K562 (cell line): ENCODE measurements at regions not wholly inside any gene's neighbourhood (a gene's known extent, or its start where the extent isn't known, plus 50 kb on each side); places are given as distances from the start of the nearest gene placed in this dataset.

Source experiments
- ATAC-seq: fragments of 200-7000 bp; cut with Tn5 transposase; 3 replicates; pipeline ENCODE4 v1.9.1; 2020; ENCODE audit warnings: moderate library complexity
- BruUV-seq: library from RNA; stranded (reverse); fragments of 400-500 nt; replicated peaks from 2 replicates; lab custom pipeline; 2021; lab: Mats Ljungman, UMichigan
- CTCF ChIA-PET: fragments of 300-600 bp; formaldehyde crosslinking; extraction: SDS; loops from one replicate; lab custom pipeline; 2021; ENCODE audit warnings: low intra/inter-chr PET ratio; lab: Yijun Ruan, JAX
- POLR2A ChIA-PET: fragments of 300-600, 350-650 bp; sonication (Branson Sonifier 250); formaldehyde crosslinking; extraction: SDS; loops from one replicate; lab custom pipeline; 2021; ENCODE audit warnings: antibody characterized with exemption, inconsistent platforms; lab: Yijun Ruan, JAX
- DNase-seq, 4 experiments: peaks; one replicate each; pipeline versions ENCODE4 v3.0.0 to v3.0.0-alpha.2; 2011 to 2018; ENCODE audit warnings: low spot score in 3 of 4, mixed read lengths in 3 of 4; ENCODE audit errors: extremely low read depth in 1 of 4
- FAIRE-seq: peaks from 2 replicates; lab custom pipeline; 2011; peaks lifted over from hg19 to GRCh38; lab: Jason Lieb, UNC
- H2AFZ ChIP-seq: 2 replicates; pipeline ENCODE4 v1.6.0; 2011; ENCODE audit warnings: low read depth, low read length, control low read depth, inconsistent platforms
- H3K27ac ChIP-seq: fragments of 200-600 bp; 3 replicates; pipeline ENCODE4 v1.8.0; 2011; ENCODE audit warnings: low read depth, mild to moderate bottlenecking, control low read depth, inconsistent platforms, low read length, moderate library complexity, mixed read lengths; ENCODE audit errors: extremely low read depth
- H3K27me3 ChIP-seq, 2 experiments: fragments of 300-600 bp in 1 of 2; 2 replicates in 1 of 2; 3 replicates in 1 of 2; pipeline versions ENCODE4 v1.6.0 to v1.8.0; 2011; ENCODE audit warnings: inconsistent platforms in 2 of 2, low read length in 2 of 2, mild to moderate bottlenecking in 1 of 2, mixed read lengths in 1 of 2, moderate library complexity in 1 of 2; ENCODE audit not compliant: control insufficient read depth in 2 of 2, insufficient read depth in 2 of 2
- H3K36me3 ChIP-seq: fragments of 300-600 bp; 3 replicates; pipeline ENCODE4 v1.8.0; 2011; ENCODE audit warnings: mild to moderate bottlenecking, low read length, inconsistent platforms; ENCODE audit not compliant: control insufficient read depth, insufficient read depth
- H3K4me1 ChIP-seq, 2 experiments: fragments of 200-600 bp in 1 of 2; replicated peaks in 1 of 2; 2 replicates in 1 of 2; 3 replicates in 1 of 2; pipeline versions ENCODE4 v1.5.1 to v1.8.0; 2011; ENCODE audit warnings: inconsistent platforms in 2 of 2, low read length in 2 of 2, mild to moderate bottlenecking in 1 of 2, mixed read lengths in 1 of 2, moderate library complexity in 1 of 2; ENCODE audit not compliant: control insufficient read depth in 2 of 2, insufficient read depth in 2 of 2
- H3K4me2 ChIP-seq: 2 replicates; pipeline ENCODE4 v1.6.1; 2011; ENCODE audit warnings: low read length, control low read depth, inconsistent platforms, mixed read lengths; ENCODE audit not compliant: insufficient read depth
- H3K4me3 ChIP-seq: fragments of 200-600 bp; sonication (generic), shearing (Covaris generic); 2 replicates; pipeline ENCODE4 v1.5.1; 2016; ENCODE audit warnings: control low read depth, inconsistent platforms
- H3K79me2 ChIP-seq: fragments of 200-600 bp; 3 replicates; pipeline ENCODE4 v1.8.0; 2011; ENCODE audit warnings: low read length, inconsistent platforms; ENCODE audit not compliant: control insufficient read depth, insufficient read depth
- H3K9ac ChIP-seq, 2 experiments: 2 replicates each; pipeline versions ENCODE4 v1.6.0 to v1.6.1; 2011; ENCODE audit warnings: low read depth in 2 of 2, low read length in 2 of 2, control low read depth in 1 of 2, inconsistent platforms in 1 of 2, mild to moderate bottlenecking in 1 of 2, mixed read lengths in 1 of 2; ENCODE audit not compliant: insufficient read depth in 1 of 2
- H3K9me1 ChIP-seq: one replicate; pipeline ENCODE4 v1.6.0; 2011; ENCODE audit warnings: inconsistent platforms, mild to moderate bottlenecking, low read length, moderate library complexity; ENCODE audit not compliant: control insufficient read depth, insufficient read depth
- H3K9me3 ChIP-seq: replicated peaks from 2 replicates; pipeline ENCODE4 v1.5.1; 2011; ENCODE audit warnings: low read depth, low read length, inconsistent platforms; ENCODE audit not compliant: control insufficient read depth, insufficient read depth
- H4K20me1 ChIP-seq: replicated peaks from 2 replicates; pipeline ENCODE4 v1.6.1; 2011; ENCODE audit warnings: low read length, inconsistent platforms, mixed read lengths; ENCODE audit not compliant: control insufficient read depth, insufficient read depth
- CHD1 ChIP-seq: fragments of 200-600 bp; sonication (generic); IDR thresholded peaks from one replicate; pipeline ENCODE4 v1.6.1; 2012; ENCODE audit warnings: mild to moderate bottlenecking, moderate library complexity, low read length, inconsistent platforms
- CREB3 ChIP-seq: fragments of 450-650 bp; conservative IDR thresholded peaks from 2 replicates; pipeline ENCODE4 v1.6.1; 2016; ENCODE audit warnings: missing genetic modification characterization, low read depth, mild to moderate bottlenecking, missing compliant biosample characterization, moderate library complexity
- KLF13 ChIP-seq: fragments of 450-650 bp; IDR thresholded peaks from 2 replicates; pipeline ENCODE4 v1.6.1; 2016; ENCODE audit warnings: missing genetic modification characterization, low read depth, mild to moderate bottlenecking, missing compliant biosample characterization, moderate library complexity, borderline replicate concordance
- NBN ChIP-seq: fragments of 450-650 bp; IDR thresholded peaks from 2 replicates; pipeline ENCODE4 v1.6.1; 2016; ENCODE audit warnings: low read depth, mild to moderate bottlenecking
- NELFE ChIP-seq: IDR thresholded peaks from 2 replicates; pipeline ENCODE4 v1.6.1; 2011; ENCODE audit warnings: mild to moderate bottlenecking; ENCODE audit not compliant: insufficient read depth, insufficient read length
- NFYB ChIP-seq: IDR thresholded peaks from 2 replicates; pipeline ENCODE4 v1.6.1; 2011; ENCODE audit warnings: mild to moderate bottlenecking, moderate library complexity; ENCODE audit not compliant: insufficient read length; ENCODE audit errors: extremely low read depth
- PTTG1 ChIP-seq: fragments of 450-650 bp; IDR thresholded peaks from 2 replicates; pipeline ENCODE4 v1.6.1; 2016; ENCODE audit warnings: low read depth, mild to moderate bottlenecking, missing genetic modification characterization, missing compliant biosample characterization
- STAT5A ChIP-seq: IDR thresholded peaks from 2 replicates; pipeline ENCODE4 v1.6.1; 2012; ENCODE audit warnings: low read length, inconsistent platforms, borderline replicate concordance
- SUPT5H ChIP-seq: fragments of 450-650 bp; IDR thresholded peaks from 2 replicates; pipeline ENCODE4 v1.6.1; 2016
- ZBTB43 ChIP-seq: sonication (generic); formaldehyde crosslinking; IDR thresholded peaks from 2 replicates; pipeline ENCODE4 v1.8.0; 2023; ENCODE audit warnings: mild to moderate bottlenecking, missing genetic modification reagents
- ZBTB7A ChIP-seq: IDR thresholded peaks from 2 replicates; pipeline ENCODE4 v1.6.1; 2011; ENCODE audit warnings: low read depth, mild to moderate bottlenecking, low read length, moderate library complexity, borderline replicate concordance; ENCODE audit not compliant: control insufficient read depth
- ZNF507 ChIP-seq: conservative IDR thresholded peaks from 2 replicates; pipeline ENCODE4 v1.6.1; 2017; ENCODE audit warnings: missing genetic modification characterization, missing compliant biosample characterization
- WGBS: fragments of 100-300 bp; shearing (Covaris generic); methylation state at CpG from one replicate; pipeline ENCODE4 v1.1.6; 2016; ENCODE audit warnings: low coverage, mixed read lengths; ENCODE audit not compliant: insufficient coverage; ENCODE audit errors: missing lambda C conversion rate; 5-methylcytosine and 5-hydroxymethylcytosine counted together
- in situ Hi-C: fragments of 300-500 bp; cut with MboI; formaldehyde crosslinking; loops from 4 replicates; pipeline ENCODE4 v1.15.0; 2018; ENCODE audit warnings: inconsistent platforms, mixed read lengths
- intact Hi-C: fragments of 100-400 bp; cut with micrococcal nuclease; formaldehyde crosslinking; loops from 2 replicates; pipeline ENCODE4 v1.14.2; 2022

GRCh38 chr16:66304151-66304550, 62.3 kb upstream of the CDH5 start:
- Histone ChIP-seq H3K4me1 (no peaks in the 10 kb centered on the region), H3K9ac (no peak overlapping the region), H3K9me3 (no peaks in the 10 kb centered on the region), H3K36me3 (no peaks in the 10 kb centered on the region), H2AFZ (no peak overlapping the region), H4K20me1 (no peaks in the 10 kb centered on the region), H3K79me2 (no peaks in the 10 kb centered on the region)
- no TSS peak for BruUV-seq
- intact Hi-C loops, result no loop called here
- POLR2A ChIA-PET, result interaction anchor here (0.8 kb wide), 1 partner anchor 10 kb away, joined by 3 read pairs; no protein-coding TSS in a partner anchor
- DNase-seq, result no peak
- in situ Hi-C loops, result no loop called here
- TF ChIP-seq KLF13 (tag), result no peak
- TF ChIP-seq CREB3, result no peak
- TF ChIP-seq ZBTB7A, result no peak
- TF ChIP-seq NBN, result no peak
- TF ChIP-seq, all 486 proteins: peak for 0
- FAIRE-seq (no peak), ATAC-seq (no peak)
- CTCF ChIA-PET, result no interaction called here
- no peak overlapping the region for H3K27ac ChIP-seq
- H3K4me3 ChIP-seq, result no peak overlapping the region
- 0% methylated on average over 6 of the region's 7 CpGs for WGBS
- H3K4me2 ChIP-seq, result no peak overlapping the region
- H3K9me1 ChIP-seq, result no peaks in the 10 kb centered on the region
- H3K27me3 ChIP-seq, result peaks cover under 1 to 14% of the 10 kb centered on the region in 2 experiments; a peak in 3 of 5 replicates

DNA sequence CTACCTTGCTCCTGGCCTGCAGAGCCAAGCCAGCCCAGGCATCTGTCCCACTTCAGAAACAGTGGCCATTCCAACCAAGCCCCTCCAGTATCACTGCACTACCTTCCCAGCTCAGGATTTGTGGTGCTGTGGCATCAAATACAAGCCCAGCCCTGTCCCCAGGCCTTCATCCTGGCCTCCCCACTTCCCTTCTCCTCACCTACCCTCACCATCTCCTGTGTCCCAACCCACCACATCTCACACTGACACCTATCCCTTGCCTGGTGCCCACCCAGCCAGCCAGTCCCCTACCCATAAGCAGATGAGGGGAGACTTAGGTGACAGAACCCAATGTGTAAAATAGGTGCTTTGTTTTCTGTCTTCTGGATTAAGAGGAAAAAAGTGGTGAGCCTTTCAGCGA, 66.0 kb upstream of the CDH5 start:
- POLR2A ChIA-PET, result no interaction called here

More for the DNA sequence above, 66.0 kb upstream of the CDH5 start:
- CTCF ChIA-PET, result no interaction called here
- in situ Hi-C loops, result no loop called here
- H3K4me3 ChIP-seq, result no peak overlapping the region
- no peaks in the 10 kb centered on the region for H3K79me2 ChIP-seq
- ATAC-seq, result no peak
- H3K36me3 ChIP-seq, result no peaks in the 10 kb centered on the region
- no TSS peak for BruUV-seq
- no peak overlapping the region for H3K27ac ChIP-seq
- DNase-seq, result no peak
- TF ChIP-seq PTTG1 (no peak), ZBTB43 (CRISPR knock-in tag) (no peak), CHD1 (no peak), ZNF507 (tag) (no peak), SUPT5H (no peak), STAT5A (no peak), NELFE (no peak), NFYB (no peak)
- TF ChIP-seq, all 486 proteins: peak for 0
- no peak for FAIRE-seq
- Histone ChIP-seq H3K9me3 (no peaks in the 10 kb centered on the region), H2AFZ (no peak overlapping the region), H3K9me1 (no peaks in the 10 kb centered on the region), H3K4me1 (no peaks in the 10 kb centered on the region), H3K4me2 (no peak overlapping the region), H3K27me3 (no peaks in the 10 kb centered on the region; a peak in 1 of 5 replicates), H4K20me1 (no peaks in the 10 kb centered on the region), H3K9ac (no peak overlapping the region)
- WGBS, result 0% methylated on average over 1 of the region's 1 CpG
- intact Hi-C loops, result no loop called here
